ENCODE measurements at regions not wholly inside any gene's neighbourhood (a gene's known extent, or its start where the extent isn't known, plus 50 kb on each side); places are given as distances from the start of the nearest gene placed in this dataset.

- Histone ChIP-seq H3K9ac (ENCODE audit: low read depth, low read length) (no peak overlapping the region), H3K4me1 (ENCODE audit: insufficient read depth, low read length) (no peaks in the 10 kb centered on the region), H3K9me3 (ENCODE audit: control insufficient read depth, insufficient read depth, low read length) (no peaks in the 10 kb centered on the region), H3K36me3 (ENCODE audit: insufficient read depth, low read length) (no peaks in the 10 kb centered on the region)
Measured at GRCh38 chr21:18191139-18191538, 53.5 kb upstream of the CHODL start.

DNA sequence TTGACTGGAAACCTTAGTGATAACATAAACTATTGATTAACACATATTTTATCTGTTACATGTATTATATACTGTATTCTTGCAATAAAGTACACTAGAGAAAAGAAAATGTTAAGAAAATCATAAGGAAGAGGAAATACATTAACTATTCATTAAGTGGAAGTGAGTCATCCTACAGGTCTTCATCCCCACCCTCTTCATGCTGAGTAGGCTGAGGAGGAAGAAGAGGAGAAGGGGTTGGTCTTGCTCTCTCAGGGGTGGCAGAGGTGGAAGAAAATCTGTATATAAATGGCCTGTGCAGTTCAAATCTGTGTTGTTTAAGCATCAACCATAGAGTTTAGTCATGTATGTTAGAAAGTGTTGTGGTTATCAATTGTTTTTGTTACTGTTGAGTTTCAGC, 66.1 kb upstream of the CHODL start:
- no peaks in the 10 kb centered on the region for H3K36me3 ChIP-seq (ENCODE audit: insufficient read depth, low read length)
- no peaks in the 10 kb centered on the region for H3K9me3 ChIP-seq (ENCODE audit: control insufficient read depth, insufficient read depth, low read length)
- H3K4me1 ChIP-seq (ENCODE audit: insufficient read depth, low read length) = no peaks in the 10 kb centered on the region
- H3K9ac ChIP-seq (ENCODE audit: low read depth, low read length) = no peak overlapping the region

- Histone ChIP-seq H3K9me3 (ENCODE audit: control insufficient read depth, insufficient read depth, low read length) (no peaks in the 10 kb centered on the region), H3K9ac (ENCODE audit: low read depth, low read length) (no peak overlapping the region), H3K36me3 (ENCODE audit: insufficient read depth, low read length) (no peaks in the 10 kb centered on the region), H3K4me1 (ENCODE audit: insufficient read depth, low read length) (no peaks in the 10 kb centered on the region)
Measured at GRCh38 chr21:18174370-18174769, 70.3 kb upstream of the CHODL start.

- Histone ChIP-seq H3K9me3 (ENCODE audit: control insufficient read depth, insufficient read depth, low read length) (no peaks in the 10 kb centered on the region), H3K4me1 (ENCODE audit: insufficient read depth, low read length) (no peaks in the 10 kb centered on the region)
Measured at GRCh38 chr21:18170829-18171228, 73.8 kb upstream of the CHODL start.

GRCh38 chr21:18170221-18170620, 74.4 kb upstream of the CHODL start:
- Histone ChIP-seq H3K4me1 (ENCODE audit: insufficient read depth, low read length) (no peaks in the 10 kb centered on the region), H3K36me3 (ENCODE audit: insufficient read depth, low read length) (no peaks in the 10 kb centered on the region), H3K9me3 (ENCODE audit: control insufficient read depth, insufficient read depth, low read length) (no peaks in the 10 kb centered on the region), H3K9ac (ENCODE audit: low read depth, low read length) (no peak overlapping the region)

More at GRCh38 chr21:18170829-18171228, 73.8 kb upstream of the CHODL start:
- Histone ChIP-seq H3K36me3 (ENCODE audit: insufficient read depth, low read length) (no peaks in the 10 kb centered on the region), H3K9ac (ENCODE audit: low read depth, low read length) (no peak overlapping the region)

GRCh38 chr21:18168108-18168507, 76.5 kb upstream of the CHODL start:
- no peaks in the 10 kb centered on the region for H3K9me3 ChIP-seq (ENCODE audit: control insufficient read depth, insufficient read depth, low read length)
- no peak overlapping the region for H3K9ac ChIP-seq (ENCODE audit: low read depth, low read length)
- H3K4me1 ChIP-seq (ENCODE audit: insufficient read depth, low read length) = no peaks in the 10 kb centered on the region
- H3K36me3 ChIP-seq (ENCODE audit: insufficient read depth, low read length) = no peaks in the 10 kb centered on the region

DNA sequence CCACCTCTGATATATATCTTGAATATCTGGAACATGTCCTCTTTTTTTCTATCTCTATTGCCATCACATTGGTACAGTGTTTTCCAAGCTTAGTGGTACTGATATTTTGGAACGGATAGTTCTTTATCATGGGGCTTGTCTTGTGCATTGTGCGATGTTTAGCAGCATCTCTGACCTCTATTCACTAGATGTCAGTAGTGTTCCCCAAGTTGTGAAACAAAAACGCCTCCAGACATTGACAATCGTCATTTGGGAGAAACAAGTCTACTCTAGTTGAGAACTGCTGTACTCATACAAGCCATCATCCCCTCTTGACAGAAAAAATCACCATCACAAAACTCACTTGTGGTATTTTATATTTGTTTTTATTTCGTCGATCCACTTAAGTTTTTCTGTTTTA, 79.7 kb upstream of the CHODL start:
- no peaks in the 10 kb centered on the region for H3K9me3 ChIP-seq (ENCODE audit: control insufficient read depth, insufficient read depth, low read length)
- H3K9ac ChIP-seq (ENCODE audit: low read depth, low read length) = no peak overlapping the region
- H3K4me1 ChIP-seq (ENCODE audit: insufficient read depth, low read length) = no peaks in the 10 kb centered on the region
- H3K36me3 ChIP-seq (ENCODE audit: insufficient read depth, low read length) = no peaks in the 10 kb centered on the region

DNA sequence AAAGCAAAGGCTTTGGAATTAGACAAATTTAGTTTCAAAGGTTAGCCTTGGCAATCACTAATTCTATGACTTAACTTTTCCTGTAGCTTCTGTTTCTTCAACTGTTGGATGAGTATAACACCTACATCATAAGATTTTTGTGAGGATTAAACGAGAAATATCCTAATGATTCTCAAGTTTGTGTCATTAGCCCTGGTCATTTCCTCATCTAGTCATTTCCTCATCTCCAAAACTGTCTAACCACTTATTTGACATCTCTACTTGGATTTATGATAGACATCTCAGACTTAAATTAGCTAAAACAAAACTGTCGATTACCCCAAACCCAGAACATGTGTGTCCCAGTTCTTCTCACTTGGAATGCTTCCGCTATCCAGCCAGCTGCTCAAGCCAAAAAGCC, 80.2 kb upstream of the CHODL start:
- H3K9ac ChIP-seq (ENCODE audit: low read depth, low read length) = no peak overlapping the region

GRCh38 chr21:18163956-18164355, 80.7 kb upstream of the CHODL start:
- no peak overlapping the region for H3K9ac ChIP-seq (ENCODE audit: low read depth, low read length)
- H3K36me3 ChIP-seq (ENCODE audit: insufficient read depth, low read length) = no peaks in the 10 kb centered on the region
- H3K9me3 ChIP-seq (ENCODE audit: control insufficient read depth, insufficient read depth, low read length) = no peaks in the 10 kb centered on the region
- no peaks in the 10 kb centered on the region for H3K4me1 ChIP-seq (ENCODE audit: insufficient read depth, low read length)

More for the DNA sequence above, 80.2 kb upstream of the CHODL start:
- no peaks in the 10 kb centered on the region for H3K4me1 ChIP-seq (ENCODE audit: insufficient read depth, low read length)
- no peaks in the 10 kb centered on the region for H3K36me3 ChIP-seq (ENCODE audit: insufficient read depth, low read length)
- no peaks in the 10 kb centered on the region for H3K9me3 ChIP-seq (ENCODE audit: control insufficient read depth, insufficient read depth, low read length)

GRCh38 chr21:18161841-18162240, 82.8 kb upstream of the CHODL start:
- Histone ChIP-seq H3K9me3 (ENCODE audit: control insufficient read depth, insufficient read depth, low read length) (no peaks in the 10 kb centered on the region; the same call in 1 of the 2 replicates), H3K9ac (ENCODE audit: low read depth, low read length) (no peak overlapping the region), H3K4me1 (ENCODE audit: insufficient read depth, low read length) (no peaks in the 10 kb centered on the region), H3K36me3 (ENCODE audit: insufficient read depth, low read length) (no peaks in the 10 kb centered on the region)

- no peak overlapping the region for H3K9ac ChIP-seq (ENCODE audit: low read depth, low read length)
- no peaks in the 10 kb centered on the region; the same call in 1 of the 2 replicates for H3K9me3 ChIP-seq (ENCODE audit: control insufficient read depth, insufficient read depth, low read length)
- H3K36me3 ChIP-seq (ENCODE audit: insufficient read depth, low read length) = no peaks in the 10 kb centered on the region
- peaks cover 19% of the 10 kb centered on the region for H3K4me1 ChIP-seq (ENCODE audit: insufficient read depth, low read length)
Measured at GRCh38 chr21:18157406-18157805, 87.2 kb upstream of the CHODL start.

DNA sequence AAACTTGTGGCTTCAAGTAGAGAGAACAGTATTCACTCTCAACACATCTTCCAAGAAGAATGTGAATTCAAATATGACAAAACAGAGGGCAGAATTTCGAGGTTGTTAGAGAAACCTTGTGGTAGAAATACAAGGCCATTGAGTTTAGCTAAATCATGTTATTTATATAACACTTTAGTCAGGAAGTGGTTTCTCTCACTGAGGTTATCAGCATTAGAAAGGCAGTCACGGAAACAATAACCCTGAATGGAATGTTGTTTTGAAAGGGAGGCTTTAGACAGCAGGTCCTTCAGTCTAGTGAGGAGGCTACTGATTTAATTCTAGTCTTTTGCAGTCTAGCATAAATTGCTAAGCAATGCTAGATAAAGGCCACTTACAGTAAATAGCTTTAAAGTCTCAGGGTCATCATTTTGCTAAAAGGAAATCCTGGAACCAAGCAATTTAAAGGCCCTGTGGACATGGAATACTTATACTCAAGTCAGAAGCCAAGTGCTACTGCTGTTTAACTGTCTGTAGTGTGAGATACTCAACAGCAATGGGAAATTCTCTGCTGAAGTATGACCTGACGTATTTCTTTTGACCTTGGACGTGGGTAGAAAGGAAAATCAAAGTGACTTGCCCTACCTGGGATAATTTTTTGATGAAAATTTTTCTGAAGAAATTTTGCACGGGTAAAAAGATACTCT, 89.0 kb upstream of the CHODL start:
- Histone ChIP-seq H3K36me3 (ENCODE audit: insufficient read depth, low read length) (no peaks in the 10 kb centered on the region), H3K9me3 (ENCODE audit: control insufficient read depth, insufficient read depth, low read length) (no peaks in the 10 kb centered on the region; the same call in 1 of the 2 replicates), H3K4me1 (ENCODE audit: insufficient read depth, low read length) (peaks cover 19% of the 10 kb centered on the region), H3K9ac (ENCODE audit: low read depth, low read length) (no peak overlapping the region)

- peaks cover 19% of the 10 kb centered on the region for H3K4me1 ChIP-seq (ENCODE audit: insufficient read depth, low read length)
- no peaks in the 10 kb centered on the region for H3K9me3 ChIP-seq (ENCODE audit: control insufficient read depth, insufficient read depth, low read length)
- no peak overlapping the region for H3K9ac ChIP-seq (ENCODE audit: low read depth, low read length)
- no peaks in the 10 kb centered on the region for H3K36me3 ChIP-seq (ENCODE audit: insufficient read depth, low read length)
Measured at GRCh38 chr21:18153063-18153462, 91.6 kb upstream of the CHODL start.

DNA sequence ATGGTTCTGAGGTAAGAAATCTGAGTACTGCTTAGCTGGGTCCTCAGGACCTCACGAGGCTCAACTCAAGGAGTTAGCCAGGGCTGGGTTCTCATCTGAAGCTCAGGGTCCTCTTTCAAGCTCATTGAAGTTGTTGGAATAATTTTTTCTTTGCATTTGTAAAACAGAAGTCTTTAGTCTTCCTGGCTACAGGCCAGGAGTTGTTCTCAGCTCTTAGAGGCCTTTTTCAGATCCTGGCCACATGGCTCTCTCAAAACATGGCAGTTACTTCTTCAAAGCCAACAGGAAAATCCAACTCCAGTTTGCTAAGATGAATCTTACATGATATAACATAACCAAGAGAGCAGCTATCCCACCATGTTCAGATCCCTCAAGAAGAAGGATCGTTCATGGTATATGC, 92.3 kb upstream of the CHODL start:
- no peaks in the 10 kb centered on the region for H3K36me3 ChIP-seq (ENCODE audit: insufficient read depth, low read length)
- H3K9ac ChIP-seq (ENCODE audit: low read depth, low read length) = no peak overlapping the region
- H3K4me1 ChIP-seq (ENCODE audit: insufficient read depth, low read length) = peaks cover 19% of the 10 kb centered on the region
- no peaks in the 10 kb centered on the region for H3K9me3 ChIP-seq (ENCODE audit: control insufficient read depth, insufficient read depth, low read length)

DNA sequence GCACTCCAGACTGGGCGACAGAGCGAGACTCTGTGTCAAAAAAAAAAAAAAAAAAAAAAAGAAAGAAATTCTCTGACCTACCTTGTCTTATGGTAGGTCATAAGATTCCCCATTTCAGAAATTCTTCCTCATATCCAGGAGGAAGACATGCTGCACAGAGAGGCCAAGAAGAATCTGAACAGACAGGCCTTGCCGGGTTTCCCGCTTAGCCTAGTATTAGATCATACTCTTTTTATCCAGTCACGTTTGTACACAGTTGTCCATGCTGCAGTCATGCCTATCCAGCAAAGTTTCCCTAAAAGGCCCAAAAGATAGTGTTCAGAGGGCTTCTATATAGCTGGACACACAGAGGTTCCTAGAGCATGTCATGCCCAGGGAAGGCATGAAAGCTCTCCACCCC, 93.6 kb upstream of the CHODL start:
- no peak overlapping the region for H3K9ac ChIP-seq (ENCODE audit: low read depth, low read length)
- H3K9me3 ChIP-seq (ENCODE audit: control insufficient read depth, insufficient read depth, low read length) = no peaks in the 10 kb centered on the region
- peaks cover 13% of the 10 kb centered on the region for H3K4me1 ChIP-seq (ENCODE audit: insufficient read depth, low read length)
- H3K36me3 ChIP-seq (ENCODE audit: insufficient read depth, low read length) = no peaks in the 10 kb centered on the region

Data from ES-I3 (cell line).